HEK293 (cell line): ENCODE measurements at regions not wholly inside any gene's neighbourhood (a gene's known extent, or its start where the extent isn't known, plus 50 kb on each side); places are given as distances from the start of the nearest gene placed in this dataset.

Experiments used
- CTCF ChIA-PET: fragments of 350-600 bp; formaldehyde crosslinking; extraction: SDS; loops from one replicate; lab custom pipeline; 2021; ENCODE audit warnings: antibody characterized with exemption; lab: Yijun Ruan, JAX
- POLR2A ChIA-PET: fragments of 300-600 bp; formaldehyde crosslinking; extraction: SDS; loops from one replicate; lab custom pipeline; 2020; ENCODE audit warnings: antibody characterized with exemption, inconsistent platforms; lab: Yijun Ruan, JAX
- H3K27ac ChIP-seq: fragments of 200-500 bp; sonication (Bioruptor generic); 2 replicates; pipeline ENCODE4 v1.5.1; 2014; ENCODE audit warnings: low read depth, low read length, control low read depth, inconsistent platforms; ENCODE audit errors: extremely low read depth
- H3K36me3 ChIP-seq, 2 experiments: fragments of 200-500 bp in 1 of 2; sonication (Bioruptor generic) in 1 of 2; 1 replicate in 1 of 2; 2 replicates in 1 of 2; pipeline ENCODE4 v1.5.1; 2014 to 2017; ENCODE audit warnings: inconsistent platforms in 2 of 2, low read length in 2 of 2; ENCODE audit not compliant: control insufficient read depth in 2 of 2, insufficient read depth in 1 of 2
- H3K4me1 ChIP-seq: fragments of 200-500 bp; sonication (Bioruptor generic); 2 replicates; pipeline ENCODE4 v1.5.1; 2014; ENCODE audit warnings: mild to moderate bottlenecking, low read length, inconsistent platforms; ENCODE audit not compliant: control insufficient read depth, insufficient read depth
- H3K4me3 ChIP-seq: 2 replicates; pipeline ENCODE4 v1.5.1; 2011; ENCODE audit warnings: low read depth, mild to moderate bottlenecking, control low read depth, low read length, moderate library complexity
- H3K9me3 ChIP-seq: fragments of 200-500 bp; sonication (Bioruptor generic); 2 replicates; pipeline ENCODE4 v1.5.1; 2014; ENCODE audit warnings: low read depth, low read length, inconsistent platforms; ENCODE audit not compliant: control insufficient read depth, insufficient read depth
- BCL11B ChIP-seq: fragments of 450-650 bp; formaldehyde crosslinking; IDR thresholded peaks from 2 replicates; pipeline ENCODE4 v1.5.1; 2016; ENCODE audit warnings: low read depth, missing biosample characterization, missing genetic modification characterization
- GFI1B ChIP-seq: fragments of 450-650 bp; formaldehyde crosslinking; IDR thresholded peaks from 2 replicates; pipeline ENCODE4 v1.5.1; 2016; ENCODE audit warnings: missing biosample characterization, missing genetic modification characterization
- KLF17 ChIP-seq: fragments of 450-650 bp; formaldehyde crosslinking; IDR thresholded peaks from 2 replicates; pipeline ENCODE4 v1.5.1; 2016; ENCODE audit warnings: missing biosample characterization, missing genetic modification characterization
- MZF1 ChIP-seq: fragments of 450-650 bp; formaldehyde crosslinking; IDR thresholded peaks from 2 replicates; pipeline ENCODE4 v1.5.1; 2017; ENCODE audit warnings: missing biosample characterization, missing genetic modification characterization, borderline replicate concordance
- SCRT2 ChIP-seq: fragments of 450-650 bp; formaldehyde crosslinking; IDR thresholded peaks from 2 replicates; pipeline ENCODE4 v1.5.1; 2016; ENCODE audit warnings: missing biosample characterization, missing genetic modification characterization
- SP3 ChIP-seq: fragments of 450-650 bp; formaldehyde crosslinking; IDR thresholded peaks from 2 replicates; pipeline ENCODE4 v1.5.1; 2016; ENCODE audit warnings: missing biosample characterization, missing genetic modification characterization
- TRIM28 ChIP-seq: IDR thresholded peaks from 2 replicates; pipeline ENCODE4 v1.6.1; 2011; ENCODE audit warnings: low read length, control low read depth, borderline replicate concordance
- ZBTB10 ChIP-seq: fragments of 450-650 bp; formaldehyde crosslinking; IDR thresholded peaks from 2 replicates; pipeline ENCODE4 v1.5.1; 2016; ENCODE audit warnings: missing biosample characterization, missing genetic modification characterization
- ZBTB21 ChIP-seq: fragments of 450-650 bp; formaldehyde crosslinking; IDR thresholded peaks from 2 replicates; pipeline ENCODE4 v1.5.1; 2017; ENCODE audit warnings: missing biosample characterization, missing genetic modification characterization
- ZBTB49 ChIP-seq: fragments of 450-650 bp; formaldehyde crosslinking; IDR thresholded peaks from 2 replicates; pipeline ENCODE4 v1.5.1; 2016; ENCODE audit warnings: missing biosample characterization, missing genetic modification characterization, low read depth
- ZBTB6 ChIP-seq: fragments of 450-650 bp; formaldehyde crosslinking; IDR thresholded peaks from 2 replicates; pipeline ENCODE4 v1.5.1; 2017; ENCODE audit warnings: missing biosample characterization, missing genetic modification characterization
- ZFP69B ChIP-seq: fragments of 450-650 bp; formaldehyde crosslinking; IDR thresholded peaks from 2 replicates; pipeline ENCODE4 v1.5.1; 2016; ENCODE audit warnings: missing biosample characterization, missing genetic modification characterization
- ZNF324 ChIP-seq: fragments of 450-650 bp; formaldehyde crosslinking; IDR thresholded peaks from 2 replicates; pipeline ENCODE4 v1.5.1; 2016; ENCODE audit warnings: missing biosample characterization, missing genetic modification characterization
- ZNF341 ChIP-seq: fragments of 450-650 bp; formaldehyde crosslinking; IDR thresholded peaks from 2 replicates; pipeline ENCODE4; 2016; ENCODE audit warnings: low read depth, missing biosample characterization, missing genetic modification characterization
- ZNF362 ChIP-seq: fragments of 450-650 bp; formaldehyde crosslinking; IDR thresholded peaks from 2 replicates; pipeline ENCODE4 v1.5.1; 2016; ENCODE audit warnings: missing biosample characterization, missing genetic modification characterization
- ZNF366 ChIP-seq: fragments of 450-650 bp; formaldehyde crosslinking; conservative IDR thresholded peaks from 2 replicates; pipeline ENCODE4 v1.5.1; 2016; ENCODE audit warnings: missing biosample characterization, missing genetic modification characterization
- ZNF391 ChIP-seq: fragments of 450-650 bp; formaldehyde crosslinking; IDR thresholded peaks from 2 replicates; pipeline ENCODE4 v1.5.1; 2016; ENCODE audit warnings: low read depth, missing biosample characterization, missing genetic modification characterization, borderline replicate concordance
- ZNF398 ChIP-seq: fragments of 450-650 bp; formaldehyde crosslinking; IDR thresholded peaks from 2 replicates; pipeline ENCODE4 v1.5.1; 2017; ENCODE audit warnings: missing biosample characterization, missing genetic modification characterization
- ZNF510 ChIP-seq: fragments of 450-650 bp; formaldehyde crosslinking; IDR thresholded peaks from 2 replicates; pipeline ENCODE4 v1.5.1; 2018; ENCODE audit warnings: mild to moderate bottlenecking, missing genetic modification characterization, missing biosample characterization; ENCODE audit not compliant: insufficient replicate concordance
- ZNF521 ChIP-seq: fragments of 450-650 bp; formaldehyde crosslinking; IDR thresholded peaks from 2 replicates; pipeline ENCODE4 v1.5.1; 2017; ENCODE audit warnings: missing biosample characterization, mild to moderate bottlenecking, missing genetic modification characterization
- ZNF610 ChIP-seq: fragments of 450-650 bp; formaldehyde crosslinking; IDR thresholded peaks from 2 replicates; pipeline ENCODE4 v1.5.1; 2016; ENCODE audit warnings: missing biosample characterization, missing genetic modification characterization, borderline replicate concordance
- ZNF664 ChIP-seq: fragments of 450-650 bp; formaldehyde crosslinking; IDR thresholded peaks from 2 replicates; pipeline ENCODE4 v1.5.1; 2016; ENCODE audit warnings: missing biosample characterization, missing genetic modification characterization
- ZNF692 ChIP-seq: fragments of 450-650 bp; formaldehyde crosslinking; IDR thresholded peaks from 2 replicates; pipeline ENCODE4 v1.5.1; 2016; ENCODE audit warnings: missing biosample characterization, missing genetic modification characterization

- no peaks in the 10 kb centered on the region for H3K36me3 ChIP-seq
- no peak for TF ChIP-seq ZBTB6 (tag by site-specific recombination)
- TF ChIP-seq ZNF610 (tag by site-specific recombination): no peak
- no peak for TF ChIP-seq ZNF324
- TF ChIP-seq ZBTB21: no peak
- no peak for TF ChIP-seq ZNF391 (tag by site-specific recombination)
- no peak for TF ChIP-seq MZF1
- no peak for TF ChIP-seq ZBTB10 (tag by site-specific recombination)
- no peak for TF ChIP-seq ZNF692 (tag by site-specific recombination)
- TF ChIP-seq BCL11B (tag by site-specific recombination): no peak
- H3K4me3 ChIP-seq: no peak overlapping the region
- ChIA-PET POLR2A (no interaction called here), CTCF (no interaction called here)
- H3K27ac ChIP-seq: no peak overlapping the region
- H3K4me1 ChIP-seq: no peaks in the 10 kb centered on the region
- H3K9me3 ChIP-seq: no peaks in the 10 kb centered on the region
Measured at GRCh38 chr12:127485528-127485927, 781.4 kb upstream of the TMEM132C start.

GRCh38 chr12:127487031-127487430 lies 779.9 kb upstream of the TMEM132C start:
- CTCF ChIA-PET: no interaction called here
- TF ChIP-seq ZNF664 (no peak), ZNF366 (tag by site-specific recombination) (no peak), ZNF398 (no peak), ZNF341 (tag by site-specific recombination) (no peak), TRIM28 (no peak), ZFP69B (tag by site-specific recombination) (no peak), SP3 (tag by site-specific recombination) (no peak), ZNF510 (tag by site-specific recombination) (no peak), MZF1 (no peak), ZBTB49 (tag by site-specific recombination) (no peak), GFI1B (tag by site-specific recombination) (no peak), KLF17 (tag by site-specific recombination) (no peak), SCRT2 (no peak), ZNF362 (no peak), ZNF521 (tag by site-specific recombination) (no peak)
- POLR2A ChIA-PET: no interaction called here
- H3K4me3 ChIP-seq: no peak overlapping the region
- H3K9me3 ChIP-seq: no peaks in the 10 kb centered on the region
- H3K4me1 ChIP-seq: no peaks in the 10 kb centered on the region
- H3K36me3 ChIP-seq: no peaks in the 10 kb centered on the region
- H3K27ac ChIP-seq: no peak overlapping the region
